B cell (primary cell): ENCODE measurements at regions not wholly inside any gene's neighbourhood (a gene's known extent, or its start where the extent isn't known, plus 50 kb on each side); places are given as distances from the start of the nearest gene placed in this dataset.

Experiments used
- ATAC-seq: fragments of 200-7000 bp; cut with Tn5 transposase; one replicate; pipeline ENCODE4 v1.10.0; 2021; ENCODE audit warnings: low read depth, mild to moderate bottlenecking, moderate number of reproducible peaks, moderate library complexity
- CTCF ChIA-PET: fragments of 350-600 bp; sonication (Branson Sonifier 250); formaldehyde crosslinking; loops from one replicate; lab custom pipeline; 2021; ENCODE audit warnings: antibody characterized with exemption, inconsistent platforms; lab: Charles Lee
- POLR2A ChIA-PET: fragments of 350-600 bp; sonication (Branson Sonifier 250); formaldehyde crosslinking; loops from one replicate; lab custom pipeline; 2021; ENCODE audit warnings: antibody characterized with exemption; lab: Charles Lee
- DNase-seq: peaks from one replicate; pipeline ENCODE4 v3.0.0; 2013
- H2AFZ ChIP-seq: 2 replicates; pipeline ENCODE4 v1.6.1; 2012; ENCODE audit warnings: mild to moderate bottlenecking, low read depth, low read length; ENCODE audit not compliant: insufficient read depth, poor library complexity, severe bottlenecking
- H3K27ac ChIP-seq, 2 donors: 1 replicate in 1 of 2; 2 replicates in 1 of 2; pipeline ENCODE4 v1.5.1; 2012 to 2013; ENCODE audit warnings: low read length in 2 of 2, mild to moderate bottlenecking in 2 of 2, moderate library complexity in 1 of 2
- H3K27me3 ChIP-seq, 4 experiments: fragments of 200-600 bp in 1 of 4; sonication (generic) in 1 of 4; replicated peaks in 1 of 4; 1 replicate in 2 of 4; 2 replicates in 2 of 4; pipeline versions ENCODE4 v1.6.1 to v1.7.0; 2013 to 2016; ENCODE audit warnings: low read length in 3 of 4, mild to moderate bottlenecking in 2 of 4, mixed read lengths in 1 of 4, moderate library complexity in 1 of 4; ENCODE audit not compliant: insufficient read depth in 4 of 4, control insufficient read depth in 3 of 4; ENCODE audit errors: control extremely low read depth in 1 of 4
- H3K36me3 ChIP-seq, 2 experiments: replicated peaks in 1 of 2; 1 replicate in 1 of 2; 2 replicates in 1 of 2; pipeline versions ENCODE4 v1.6.1 to v1.7.1; 2013; ENCODE audit warnings: low read length in 1 of 2; ENCODE audit not compliant: insufficient read depth in 2 of 2, control insufficient read depth in 1 of 2; ENCODE audit errors: control extremely low read depth in 1 of 2, extremely low read depth in 1 of 2
- H3K4me1 ChIP-seq, 2 donors: fragments of 200-600 bp in 1 of 2; sonication (generic) in 1 of 2; 1 replicate in 1 of 2; 2 replicates in 1 of 2; pipeline versions ENCODE4 v1.5.1 to v1.6.1; 2013 to 2017; ENCODE audit warnings: low read length in 2 of 2; ENCODE audit not compliant: control insufficient read depth in 2 of 2, insufficient read depth in 2 of 2
- H3K4me2 ChIP-seq: replicated peaks from 2 replicates; pipeline ENCODE3; 2012; ENCODE audit warnings: mild to moderate bottlenecking, low read depth, low read length; ENCODE audit not compliant: poor library complexity, severe bottlenecking
- H3K4me3 ChIP-seq, 5 experiments: fragments of 200-600 bp in 1 of 5; sonication (generic) in 1 of 5; 1 replicate in 3 of 5; 2 replicates in 2 of 5; pipeline versions ENCODE4 v1.5.1 to v1.7.0; 2011 to 2016; ENCODE audit warnings: low read length in 4 of 5, mild to moderate bottlenecking in 4 of 5, low read depth in 2 of 5, control low read depth in 1 of 5, moderate library complexity in 1 of 5; ENCODE audit not compliant: insufficient read depth in 1 of 5; ENCODE audit errors: control extremely low read depth in 1 of 5, extremely low read depth in 1 of 5
- H3K79me2 ChIP-seq: fragments of 200-600 bp; sonication (generic); one replicate; pipeline ENCODE4 v1.6.0; 2016; ENCODE audit warnings: low read length; ENCODE audit not compliant: control insufficient read depth, insufficient read depth
- H3K9ac ChIP-seq: fragments of 200-600 bp; sonication (generic); 2 replicates; pipeline ENCODE4 v1.6.1; 2017; ENCODE audit warnings: mild to moderate bottlenecking, low read length, moderate library complexity
- H3K9me3 ChIP-seq, 3 donors: one replicate each; pipeline versions ENCODE4 v1.6.1 to v1.7.1; 2013; ENCODE audit warnings: low read length in 2 of 3; ENCODE audit not compliant: control insufficient read depth in 2 of 3, insufficient read depth in 1 of 3; ENCODE audit errors: control extremely low read depth in 1 of 3
- H4K20me1 ChIP-seq: 2 replicates; pipeline ENCODE4 v1.6.0; 2012; ENCODE audit warnings: mild to moderate bottlenecking, low read length; ENCODE audit not compliant: insufficient read depth, control insufficient read depth, poor library complexity, severe bottlenecking
- H3K27ac Mint-ChIP-seq: one replicate; pipeline ENCODE4 v1.8.0; 2021; ENCODE audit warnings: mixed read lengths
- H3K27me3 Mint-ChIP-seq: one replicate; pipeline ENCODE4 v1.8.0; 2021; ENCODE audit warnings: mixed read lengths
- H3K4me1 Mint-ChIP-seq: one replicate; pipeline ENCODE4 v1.8.0; 2021; ENCODE audit warnings: mixed read lengths
- H3K4me3 Mint-ChIP-seq: one replicate; pipeline ENCODE4 v1.8.0; 2021; ENCODE audit warnings: mixed read lengths
- H3K9me3 Mint-ChIP-seq: one replicate; pipeline ENCODE4 v1.8.0; 2022; ENCODE audit warnings: mixed read lengths; ENCODE audit not compliant: insufficient read depth
- EZH2 ChIP-seq: IDR thresholded peaks from 2 replicates; pipeline ENCODE4 v1.6.1; 2012; ENCODE audit warnings: borderline replicate concordance, low read depth, mild to moderate bottlenecking, moderate library complexity, low read length; ENCODE audit not compliant: insufficient read depth, poor library complexity, severe bottlenecking
- WGBS: methylation state at CpG from one replicate; pipeline ENCODE4 v1.1.5; 2013; ENCODE audit warnings: missing lambda C conversion rate; ENCODE audit not compliant: insufficient coverage; 5-methylcytosine and 5-hydroxymethylcytosine counted together
- intact Hi-C: fragments of 100-400 bp; cut with micrococcal nuclease; formaldehyde crosslinking; loops from one replicate; pipeline ENCODE4 v1.10.0; 2022
- TF ChIP-seq, protein P1 (sequence below): fragments of 200-600 bp; IDR thresholded peaks from one replicate; pipeline ENCODE4 v1.8.0; 2022; ENCODE audit warnings: antibody characterized with exemption, mild to moderate bottlenecking

DNA sequence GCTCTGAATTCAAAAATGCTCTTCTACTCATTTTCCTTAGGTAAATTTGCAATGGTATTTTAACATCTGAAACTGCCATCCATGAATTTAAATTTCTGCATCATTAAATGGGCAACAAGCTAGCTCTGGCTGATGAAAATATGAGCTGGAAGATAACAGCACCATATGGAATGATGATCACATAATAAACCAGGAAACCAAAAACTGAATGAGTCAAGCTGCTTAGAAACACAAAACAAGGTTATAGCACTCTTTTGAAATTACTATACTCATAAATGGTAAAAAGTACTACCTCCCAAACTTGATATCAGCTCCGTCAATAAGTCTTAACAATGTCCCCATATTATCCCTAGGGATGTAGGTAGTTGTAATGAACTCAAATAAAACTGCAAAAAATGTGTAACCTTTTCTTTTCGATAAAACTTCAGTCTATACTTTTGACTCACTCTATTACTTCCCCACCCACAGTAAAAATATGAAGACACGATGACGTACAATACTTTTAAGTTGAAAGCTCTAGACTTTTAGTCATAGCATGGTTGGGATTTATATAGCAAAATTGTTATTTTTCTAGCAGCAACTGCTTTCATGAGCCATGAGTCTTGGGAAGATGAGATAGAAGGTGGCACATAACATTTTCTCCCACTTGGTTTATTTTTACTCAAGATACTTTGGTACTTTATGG lies 396.7 kb downstream of the CDH2 start:
- Mint-ChIP-seq H3K27ac (no peak overlapping the region), H3K27me3 (no peaks in the 10 kb centered on the region), H3K4me1 (no peaks in the 10 kb centered on the region), H3K9me3 (no peaks in the 10 kb centered on the region), H3K4me3 (no peak overlapping the region)
- Histone ChIP-seq H3K4me2 (no peak overlapping the region), H4K20me1 (no peaks in the 10 kb centered on the region), H3K9me3 (no peaks in the 10 kb centered on the region), H3K27ac (no peak overlapping the region), H3K9ac (no peak overlapping the region), H3K79me2 (no peaks in the 10 kb centered on the region), H3K27me3 (no peaks in the 10 kb centered on the region), H3K4me1 (no peaks in the 10 kb centered on the region), H2AFZ (no peak overlapping the region), H3K36me3 (no peaks in the 10 kb centered on the region), H3K4me3 (no peak overlapping the region)
- CTCF ChIA-PET: no interaction called here
- no CpG with 5 or more reads among the region's 4 CpGs for WGBS
- TF ChIP-seq, protein P1, sequence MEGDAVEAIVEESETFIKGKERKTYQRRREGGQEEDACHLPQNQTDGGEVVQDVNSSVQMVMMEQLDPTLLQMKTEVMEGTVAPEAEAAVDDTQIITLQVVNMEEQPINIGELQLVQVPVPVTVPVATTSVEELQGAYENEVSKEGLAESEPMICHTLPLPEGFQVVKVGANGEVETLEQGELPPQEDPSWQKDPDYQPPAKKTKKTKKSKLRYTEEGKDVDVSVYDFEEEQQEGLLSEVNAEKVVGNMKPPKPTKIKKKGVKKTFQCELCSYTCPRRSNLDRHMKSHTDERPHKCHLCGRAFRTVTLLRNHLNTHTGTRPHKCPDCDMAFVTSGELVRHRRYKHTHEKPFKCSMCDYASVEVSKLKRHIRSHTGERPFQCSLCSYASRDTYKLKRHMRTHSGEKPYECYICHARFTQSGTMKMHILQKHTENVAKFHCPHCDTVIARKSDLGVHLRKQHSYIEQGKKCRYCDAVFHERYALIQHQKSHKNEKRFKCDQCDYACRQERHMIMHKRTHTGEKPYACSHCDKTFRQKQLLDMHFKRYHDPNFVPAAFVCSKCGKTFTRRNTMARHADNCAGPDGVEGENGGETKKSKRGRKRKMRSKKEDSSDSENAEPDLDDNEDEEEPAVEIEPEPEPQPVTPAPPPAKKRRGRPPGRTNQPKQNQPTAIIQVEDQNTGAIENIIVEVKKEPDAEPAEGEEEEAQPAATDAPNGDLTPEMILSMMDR: no peak
- no peak for TF ChIP-seq EZH2
- POLR2A ChIA-PET: no interaction called here
- no peak for ATAC-seq
- DNase-seq: no peak
- intact Hi-C loops: no loop called here

DNA sequence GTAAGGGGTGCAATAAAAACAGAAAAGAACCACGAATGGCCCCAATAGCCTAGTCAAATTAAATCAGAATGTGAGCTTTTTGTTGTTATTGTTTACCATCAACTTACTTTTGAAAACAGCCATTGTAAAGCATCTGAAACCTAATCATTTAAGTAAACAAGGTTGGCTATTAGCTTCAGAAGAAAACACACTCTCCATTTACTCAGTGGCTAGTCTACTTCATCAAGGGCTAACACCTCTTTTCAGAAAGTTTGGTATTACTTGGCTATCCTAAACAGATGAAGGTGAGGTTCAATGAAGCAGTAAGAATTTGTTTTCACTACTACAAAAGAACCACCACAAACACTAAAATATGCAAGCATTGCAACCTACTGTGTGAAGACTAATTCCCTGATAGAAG lies 398.0 kb downstream of the CDH2 start:
- H3K4me2 ChIP-seq: no peak overlapping the region
- H3K4me3 ChIP-seq: no peak overlapping the region
- DNase-seq (no peak), ATAC-seq (no peak)
- peaks cover 2% of the 10 kb centered on the region for H3K9me3 Mint-ChIP-seq
- H3K9ac ChIP-seq: no peak overlapping the region
- no peak overlapping the region for H3K27ac Mint-ChIP-seq
- POLR2A ChIA-PET: no interaction called here
- H3K79me2 ChIP-seq: no peaks in the 10 kb centered on the region
- H3K9me3 ChIP-seq: no peaks in the 10 kb centered on the region
- no peaks in the 10 kb centered on the region for H3K4me1 Mint-ChIP-seq
- no peak overlapping the region for H3K4me3 Mint-ChIP-seq
- H3K27me3 ChIP-seq: no peaks in the 10 kb centered on the region
- no peaks in the 10 kb centered on the region for H3K36me3 ChIP-seq
- no CpG with 5 or more reads among the region's 1 CpG for WGBS
- TF ChIP-seq EZH2: no peak
- TF ChIP-seq, protein P1: no peak
- no peaks in the 10 kb centered on the region for H3K27me3 Mint-ChIP-seq
- H2AFZ ChIP-seq: no peak overlapping the region
- CTCF ChIA-PET: no interaction called here
- H3K4me1 ChIP-seq: no peaks in the 10 kb centered on the region
- no peak overlapping the region for H3K27ac ChIP-seq
- intact Hi-C loops: no loop called here
- H4K20me1 ChIP-seq: no peaks in the 10 kb centered on the region
